ENCODE measurements at regions not wholly inside any gene's neighbourhood (a gene's known extent, or its start where the extent isn't known, plus 50 kb on each side); places are given as distances from the start of the nearest gene placed in this dataset.
A peak's percentile ranks its signal among the peaks of the same experiment; 100 is the strongest.

GRCh38 chr2:129888896-129889295 lies 90.6 kb upstream of the RAB6C start:
- peak in 1 of 2 donors; percentile 9 for DNase-seq (ENCODE audit: low read depth in 2 of 2)
- H3K27me3 ChIP-seq (ENCODE audit: control insufficient read depth, insufficient read depth, low read length), result no peaks in the 10 kb centered on the region
- H4K20me1 ChIP-seq (ENCODE audit: control insufficient read depth, extremely low read depth, insufficient read depth, low read length), result no peaks in the 10 kb centered on the region
- H3K4me1 ChIP-seq (ENCODE audit: control insufficient read depth, extremely low read depth, insufficient read depth, low read length), result no peaks in the 10 kb centered on the region
- no peak overlapping the region for H3K27ac ChIP-seq (ENCODE audit: insufficient read depth, low read length)
- H2AFZ ChIP-seq (ENCODE audit: low read length), result no peak overlapping the region
- no peak overlapping the region for H3K9ac ChIP-seq (ENCODE audit: insufficient read depth, low read length)
- H3K36me3 ChIP-seq (ENCODE audit: control insufficient read depth, insufficient read depth, low read length), result no peaks in the 10 kb centered on the region
- no peak overlapping the region for H3K4me3 ChIP-seq (replicated peaks in 1 of 4; ENCODE audit: control extremely low read depth in 1 of 4, insufficient read depth in 1 of 4, low read depth in 3 of 4, low read length in 4 of 4)
- no peak for TF ChIP-seq EZH2 (IDR thresholded peaks at IDR 0.05; ENCODE audit: low read length, missing control alignments)
- TF ChIP-seq CTCF (conservative IDR thresholded peaks at IDR 0.05 in 1 of 2, IDR thresholded peaks at IDR 0.05 in 1 of 2; ENCODE audit: low read depth in 1 of 2, low read length in 2 of 2), result no peak
- no peaks in the 10 kb centered on the region for H3K9me3 ChIP-seq (ENCODE audit: control insufficient read depth, insufficient read depth, low read depth, low read length)
- no peaks in the 10 kb centered on the region for H3K79me2 ChIP-seq (ENCODE audit: control insufficient read depth, insufficient read depth, low read length)
- no peak overlapping the region for H3K4me2 ChIP-seq (ENCODE audit: extremely low read depth, insufficient read depth, low read length)

- no peaks in the 10 kb centered on the region for H4K20me1 ChIP-seq (ENCODE audit: control insufficient read depth, extremely low read depth, insufficient read depth, low read length)
- no peaks in the 10 kb centered on the region for H3K27me3 ChIP-seq (ENCODE audit: control insufficient read depth, insufficient read depth, low read length)
- H3K9ac ChIP-seq (ENCODE audit: insufficient read depth, low read length), result no peak overlapping the region
- H3K36me3 ChIP-seq (ENCODE audit: control insufficient read depth, insufficient read depth, low read length), result no peaks in the 10 kb centered on the region
- no peak overlapping the region for H3K27ac ChIP-seq (ENCODE audit: insufficient read depth, low read length)
- DNase-seq (ENCODE audit: low read depth in 2 of 2), result no peak
- TF ChIP-seq CTCF (conservative IDR thresholded peaks at IDR 0.05 in 1 of 2, IDR thresholded peaks at IDR 0.05 in 1 of 2; ENCODE audit: low read depth in 1 of 2, low read length in 2 of 2) (no peak), EZH2 (IDR thresholded peaks at IDR 0.05; ENCODE audit: low read length, missing control alignments) (no peak)
- no peak overlapping the region for H3K4me3 ChIP-seq (replicated peaks in 1 of 4; ENCODE audit: control extremely low read depth in 1 of 4, insufficient read depth in 1 of 4, low read depth in 3 of 4, low read length in 4 of 4)
- no peak overlapping the region for H2AFZ ChIP-seq (ENCODE audit: low read length)
- no peak overlapping the region for H3K4me2 ChIP-seq (ENCODE audit: extremely low read depth, insufficient read depth, low read length)
- H3K4me1 ChIP-seq (ENCODE audit: control insufficient read depth, extremely low read depth, insufficient read depth, low read length), result no peaks in the 10 kb centered on the region
- H3K79me2 ChIP-seq (ENCODE audit: control insufficient read depth, insufficient read depth, low read length), result no peaks in the 10 kb centered on the region
- H3K9me3 ChIP-seq (ENCODE audit: control insufficient read depth, insufficient read depth, low read depth, low read length), result no peaks in the 10 kb centered on the region
These were observed 87.8 kb upstream of the RAB6C start for GRCh38 chr2:129891341-129892320.

DNA sequence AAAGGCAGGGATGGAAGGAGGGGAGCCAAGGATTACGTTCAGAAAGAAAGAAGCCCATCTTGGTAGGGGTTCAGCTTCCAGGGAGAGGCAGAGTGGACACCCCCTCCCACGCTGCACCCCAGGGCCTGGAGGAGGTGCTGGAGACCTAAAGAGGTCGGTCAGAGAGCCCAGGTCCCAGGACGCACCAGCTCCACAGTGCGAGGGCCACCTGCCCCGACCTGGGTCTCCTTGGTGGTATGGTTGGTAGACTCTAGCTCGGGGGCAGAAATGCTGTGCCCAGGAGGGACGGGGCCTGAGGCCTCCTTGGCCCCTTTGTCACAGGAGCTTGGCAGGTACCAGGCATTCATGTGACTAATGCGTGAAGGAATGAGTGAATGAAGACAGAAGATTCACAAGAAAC lies 87.1 kb upstream of the RAB6C start:
- Histone ChIP-seq H3K4me1 (ENCODE audit: control insufficient read depth, extremely low read depth, insufficient read depth, low read length) (no peaks in the 10 kb centered on the region), H3K4me3 (replicated peaks in 1 of 4; ENCODE audit: control extremely low read depth in 1 of 4, insufficient read depth in 1 of 4, low read depth in 3 of 4, low read length in 4 of 4) (no peak overlapping the region), H3K27ac (ENCODE audit: insufficient read depth, low read length) (no peak overlapping the region), H3K9me3 (ENCODE audit: control insufficient read depth, insufficient read depth, low read depth, low read length) (no peaks in the 10 kb centered on the region), H4K20me1 (ENCODE audit: control insufficient read depth, extremely low read depth, insufficient read depth, low read length) (no peaks in the 10 kb centered on the region), H3K27me3 (ENCODE audit: control insufficient read depth, insufficient read depth, low read length) (no peaks in the 10 kb centered on the region), H3K4me2 (ENCODE audit: extremely low read depth, insufficient read depth, low read length) (no peak overlapping the region), H3K79me2 (ENCODE audit: control insufficient read depth, insufficient read depth, low read length) (no peaks in the 10 kb centered on the region), H3K9ac (ENCODE audit: insufficient read depth, low read length) (no peak overlapping the region), H3K36me3 (ENCODE audit: control insufficient read depth, insufficient read depth, low read length) (no peaks in the 10 kb centered on the region), H2AFZ (ENCODE audit: low read length) (no peak overlapping the region)
- TF ChIP-seq CTCF (conservative IDR thresholded peaks at IDR 0.05 in 1 of 2, IDR thresholded peaks at IDR 0.05 in 1 of 2; ENCODE audit: low read depth in 1 of 2, low read length in 2 of 2), result no peak
- no peak for TF ChIP-seq EZH2 (IDR thresholded peaks at IDR 0.05; ENCODE audit: low read length, missing control alignments)
- no peak for DNase-seq (ENCODE audit: low read depth in 2 of 2)
